KOPT-K1 (cell line): ENCODE measurements at regions not wholly inside any gene's neighbourhood (a gene's known extent, or its start where the extent isn't known, plus 50 kb on each side); places are given as distances from the start of the nearest gene placed in this dataset.
"Not testable (repeated sequence)": the region's sequence is repeated elsewhere in the genome, so short reads cannot be mapped to it uniquely, and the experiment has no call there.

Experiments used
- H3K27ac ChIP-seq: fragments of 200-600 bp; sonication (generic); 2 replicates; pipeline ENCODE4 v1.5.1; 2016; ENCODE audit warnings: antibody characterized with exemption, mild to moderate bottlenecking, low read depth, low read length; ENCODE audit not compliant: poor library complexity, severe bottlenecking
- H3K36me3 ChIP-seq: fragments of 200-600 bp; sonication (generic); 2 replicates; pipeline ENCODE4 v1.5.1; 2017; ENCODE audit warnings: antibody characterized with exemption, mild to moderate bottlenecking, low read length, moderate library complexity; ENCODE audit not compliant: insufficient read depth
- H3K9me3 ChIP-seq: fragments of 200-600 bp; sonication (generic); 2 replicates; pipeline ENCODE4 v1.5.1; 2017; ENCODE audit warnings: antibody characterized with exemption, low read length, mild to moderate bottlenecking; ENCODE audit not compliant: insufficient read depth, poor library complexity, severe bottlenecking

- Histone ChIP-seq H3K27ac (no peak overlapping the region), H3K9me3 (no peaks in the 10 kb centered on the region), H3K36me3 (no peaks in the 10 kb centered on the region)
Measured at GRCh38 chr5:17989036-17989435, 354.8 kb downstream of the TAF11L14 start.

- H3K9me3 ChIP-seq, result no peaks in the 10 kb centered on the region
- no peak overlapping the region for H3K27ac ChIP-seq
- no peaks in the 10 kb centered on the region for H3K36me3 ChIP-seq
Measured at GRCh38 chr5:17989567-17990563, 355.6 kb downstream of the TAF11L14 start.

- Histone ChIP-seq H3K27ac (no peak overlapping the region), H3K36me3 (no peaks in the 10 kb centered on the region), H3K9me3 (no peaks in the 10 kb centered on the region)
Measured at GRCh38 chr5:17991775-17992174, 357.5 kb downstream of the TAF11L14 start.

GRCh38 chr5:17992291-17992690 lies 358.0 kb downstream of the TAF11L14 start:
- Histone ChIP-seq H3K9me3 (no peaks in the 10 kb centered on the region), H3K36me3 (no peaks in the 10 kb centered on the region), H3K27ac (no peak overlapping the region)

GRCh38 chr5:17995997-17996396 lies 361.7 kb downstream of the TAF11L14 start:
- no peak overlapping the region for H3K27ac ChIP-seq
- no peaks in the 10 kb centered on the region for H3K9me3 ChIP-seq
- H3K36me3 ChIP-seq, result no peaks in the 10 kb centered on the region

GRCh38 chr5:17999858-18000257 lies 365.6 kb downstream of the TAF11L14 start:
- H3K36me3 ChIP-seq, result no peaks in the 10 kb centered on the region
- H3K27ac ChIP-seq, result no peak overlapping the region
- H3K9me3 ChIP-seq, result no peaks in the 10 kb centered on the region

GRCh38 chr5:18000744-18001143 lies 366.5 kb downstream of the TAF11L14 start:
- no peak overlapping the region for H3K27ac ChIP-seq
- no peaks in the 10 kb centered on the region for H3K36me3 ChIP-seq
- H3K9me3 ChIP-seq, result no peaks in the 10 kb centered on the region

- Histone ChIP-seq H3K27ac (no peak overlapping the region), H3K36me3 (no peaks in the 10 kb centered on the region), H3K9me3 (no peaks in the 10 kb centered on the region)
Measured at GRCh38 chr5:18003312-18003711, 369.1 kb downstream of the TAF11L14 start.

- H3K9me3 ChIP-seq, result no peaks in the 10 kb centered on the region
- no peak overlapping the region for H3K27ac ChIP-seq
- H3K36me3 ChIP-seq, result no peaks in the 10 kb centered on the region
Measured at GRCh38 chr5:18003784-18004183, 369.5 kb downstream of the TAF11L14 start.

- not testable (repeated sequence) for H3K9me3 ChIP-seq, H3K27ac ChIP-seq, H3K36me3 ChIP-seq
Measured at GRCh38 chr5:18006235-18006634, 372.0 kb downstream of the TAF11L14 start.

- H3K27ac ChIP-seq, result no peak overlapping the region
- H3K36me3 ChIP-seq, result no peaks in the 10 kb centered on the region
- no peaks in the 10 kb centered on the region for H3K9me3 ChIP-seq
Measured at GRCh38 chr5:18008940-18009339, 374.7 kb downstream of the TAF11L14 start.

GRCh38 chr5:18010053-18010452 lies 375.8 kb downstream of the TAF11L14 start:
- Histone ChIP-seq H3K9me3 (no peaks in the 10 kb centered on the region), H3K27ac (no peak overlapping the region), H3K36me3 (no peaks in the 10 kb centered on the region)

- Histone ChIP-seq H3K27ac (no peak overlapping the region), H3K36me3 (no peaks in the 10 kb centered on the region), H3K9me3 (peaks cover 6% of the 10 kb centered on the region)
Measured at GRCh38 chr5:18018472-18018871, 384.2 kb downstream of the TAF11L14 start.

- Histone ChIP-seq H3K27ac (no peak overlapping the region), H3K9me3 (no peaks in the 10 kb centered on the region)
Measured at GRCh38 chr5:18023275-18023674, 389.0 kb downstream of the TAF11L14 start.

GRCh38 chr5:18023986-18024385 lies 389.7 kb downstream of the TAF11L14 start:
- H3K36me3 ChIP-seq, result no peaks in the 10 kb centered on the region
- no peak overlapping the region for H3K27ac ChIP-seq
- no peaks in the 10 kb centered on the region for H3K9me3 ChIP-seq

More at GRCh38 chr5:18023275-18023674, 389.0 kb downstream of the TAF11L14 start:
- H3K36me3 ChIP-seq, result no peaks in the 10 kb centered on the region

- no peak overlapping the region for H3K27ac ChIP-seq
- H3K36me3 ChIP-seq, result no peaks in the 10 kb centered on the region
- H3K9me3 ChIP-seq, result no peaks in the 10 kb centered on the region
Measured at GRCh38 chr5:18024542-18024941, 390.3 kb downstream of the TAF11L14 start.
